Islet of Langerhans (tissue), 1 donor: ENCODE measurements at regions not wholly inside any gene's neighbourhood (a gene's known extent, or its start where the extent isn't known, plus 50 kb on each side); places are given as distances from the start of the nearest gene placed in this dataset.
"Not testable (repeated sequence)": the region's sequence is repeated elsewhere in the genome, so short reads cannot be mapped to it uniquely, and the experiment has no call there.

Experiments
- FAIRE-seq: peaks from one replicate; lab custom pipeline; 2011; peaks lifted over from hg19 to GRCh38; lab: Jason Lieb, UNC

- FAIRE-seq = no peak
These were observed 765.7 kb upstream of the IGFBP7 start for GRCh38 chr4:57875829-57876392.

- FAIRE-seq = no peak
These were observed 756.4 kb upstream of the IGFBP7 start for GRCh38 chr4:57866468-57867171.

- FAIRE-seq = no peak
These were observed 755.1 kb upstream of the IGFBP7 start for GRCh38 chr4:57865264-57865663.

GRCh38 chr4:57854748-57855147 is 744.6 kb upstream of the IGFBP7 start:
- FAIRE-seq = no peak

- no peak for FAIRE-seq
These were observed 740.0 kb upstream of the IGFBP7 start for GRCh38 chr4:57850141-57850540.

GRCh38 chr4:57832083-57832482 is 721.9 kb upstream of the IGFBP7 start:
- no peak for FAIRE-seq

GRCh38 chr4:57789666-57790065 is 679.5 kb upstream of the IGFBP7 start:
- FAIRE-seq = no peak

GRCh38 chr4:57777876-57778275 is 667.7 kb upstream of the IGFBP7 start:
- no peak for FAIRE-seq

GRCh38 chr4:57774681-57775080 is 664.5 kb upstream of the IGFBP7 start:
- no peak for FAIRE-seq

- no peak for FAIRE-seq
These were observed 664.0 kb upstream of the IGFBP7 start for GRCh38 chr4:57774171-57774570.

GRCh38 chr4:57766341-57766740 is 656.2 kb upstream of the IGFBP7 start:
- no peak for FAIRE-seq

- FAIRE-seq = no peak
These were observed 654.7 kb upstream of the IGFBP7 start for GRCh38 chr4:57764856-57765255.

- FAIRE-seq = no peak
These were observed 652.9 kb upstream of the IGFBP7 start for GRCh38 chr4:57763070-57763469.

GRCh38 chr4:57740625-57741190 is 630.5 kb upstream of the IGFBP7 start:
- no peak for FAIRE-seq

GRCh38 chr4:57736781-57737180 is 626.6 kb upstream of the IGFBP7 start:
- FAIRE-seq = no peak

GRCh38 chr4:57734104-57734670 is 624.0 kb upstream of the IGFBP7 start:
- no peak for FAIRE-seq

GRCh38 chr4:57729775-57730570 is 619.8 kb upstream of the IGFBP7 start:
- FAIRE-seq = not testable (repeated sequence)

GRCh38 chr4:57726154-57726553 is 616.0 kb upstream of the IGFBP7 start:
- no peak for FAIRE-seq

- FAIRE-seq = no peak
These were observed 609.3 kb upstream of the IGFBP7 start for GRCh38 chr4:57719456-57719855.

- not testable (repeated sequence) for FAIRE-seq
These were observed 604.1 kb upstream of the IGFBP7 start for GRCh38 chr4:57714313-57714712.

GRCh38 chr4:57710053-57710452 is 599.9 kb upstream of the IGFBP7 start:
- no peak for FAIRE-seq

GRCh38 chr4:57691370-57691769 is 581.2 kb upstream of the IGFBP7 start:
- no peak for FAIRE-seq
